GM18517 (cell line): ENCODE measurements at regions not wholly inside any gene's neighbourhood (a gene's known extent, or its start where the extent isn't known, plus 50 kb on each side); places are given as distances from the start of the nearest gene placed in this dataset.

ENCODE experiments used
- ATAC-seq: cut with Tn5 transposase; IDR thresholded peaks from one replicate; pipeline ENCODE4 v1.9.1; 2021; ENCODE audit warnings: mild to moderate bottlenecking, moderate library complexity; ENCODE audit not compliant: unreplicated experiment

DNA sequence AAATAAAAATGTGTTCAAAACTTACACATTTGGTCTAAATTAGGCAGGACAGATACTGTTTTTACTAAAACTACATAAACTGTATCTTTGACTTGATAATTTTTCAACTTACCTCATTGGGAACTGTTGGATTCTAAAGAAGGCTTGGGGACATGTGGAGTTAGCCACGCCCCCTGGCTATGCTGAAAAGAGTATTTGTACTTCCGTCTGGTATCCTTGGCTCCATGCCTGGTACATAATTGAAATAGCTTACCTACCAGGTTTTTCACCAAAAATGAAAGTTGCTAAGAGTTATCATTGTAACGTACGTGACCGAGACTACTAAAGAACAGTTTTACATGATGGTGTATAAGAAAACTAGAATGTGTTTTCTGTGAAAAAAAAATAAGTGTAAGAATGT lies 604.8 kb upstream of the IGFBP3 start:
- no peak for ATAC-seq

DNA sequence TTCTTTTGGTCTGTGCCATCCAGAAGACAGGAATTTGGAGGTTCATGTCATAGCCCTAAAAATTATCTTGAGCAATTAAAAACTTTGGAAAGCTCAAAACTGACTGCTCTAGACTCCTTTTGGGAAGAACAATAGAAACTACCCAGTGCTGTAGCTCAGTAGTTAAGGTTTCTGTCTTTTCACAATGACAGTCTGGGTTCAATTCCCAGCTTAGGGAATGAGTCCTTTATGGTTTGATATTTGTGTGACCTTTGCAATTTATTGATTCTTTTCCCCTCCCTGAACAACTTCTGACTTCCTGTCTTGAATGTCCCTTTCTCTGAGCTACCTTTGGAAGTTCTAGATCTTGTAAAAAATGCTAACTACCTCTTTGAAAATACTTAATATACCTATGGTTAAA lies 603.3 kb upstream of the IGFBP3 start:
- ATAC-seq = no peak

DNA sequence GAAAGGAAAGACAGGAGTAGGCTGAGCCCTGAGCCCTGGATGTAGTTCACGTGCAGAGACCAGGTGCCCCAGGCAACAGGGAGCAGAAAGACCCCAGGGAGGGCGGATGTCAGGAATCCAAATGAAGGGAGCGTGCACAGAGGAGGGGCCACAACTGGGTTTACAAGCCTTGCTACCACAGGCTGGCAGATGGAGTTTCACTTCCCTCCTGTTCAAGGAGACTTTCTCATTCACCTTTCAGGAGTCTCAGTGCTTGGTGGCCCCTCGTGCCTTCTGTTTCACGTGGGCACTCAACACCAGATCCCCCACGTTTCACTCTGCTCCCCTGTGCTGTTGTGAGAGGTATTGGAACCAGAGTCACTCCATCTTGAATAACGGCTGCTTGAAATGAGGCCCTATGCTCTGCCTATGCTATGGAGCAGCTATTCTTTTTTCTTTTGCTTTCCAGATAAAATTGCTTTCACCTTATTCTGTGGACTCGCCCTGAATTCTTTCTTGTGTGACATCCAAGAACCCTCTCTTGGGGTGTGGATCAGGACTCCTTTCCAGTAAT lies 601.4 kb upstream of the IGFBP3 start:
- ATAC-seq = no peak

DNA sequence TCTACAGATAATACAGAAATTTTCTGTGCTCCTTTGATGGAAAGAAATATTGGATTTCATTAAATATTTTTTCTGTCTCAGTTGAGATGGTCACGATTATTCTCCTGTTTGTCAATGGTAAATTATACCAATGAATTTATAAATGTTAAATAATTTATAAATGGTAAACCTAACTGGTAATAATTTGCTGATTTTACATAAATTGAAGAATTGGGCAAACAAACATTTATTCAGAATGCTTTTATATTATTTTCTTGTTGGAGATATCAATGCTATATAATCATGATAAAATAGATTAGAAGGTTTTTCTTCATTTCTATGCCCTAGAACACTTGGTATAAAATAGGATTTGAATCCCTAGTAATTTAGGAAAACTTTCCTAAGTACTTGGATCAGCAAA lies 597.6 kb upstream of the IGFBP3 start:
- no peak for ATAC-seq

DNA sequence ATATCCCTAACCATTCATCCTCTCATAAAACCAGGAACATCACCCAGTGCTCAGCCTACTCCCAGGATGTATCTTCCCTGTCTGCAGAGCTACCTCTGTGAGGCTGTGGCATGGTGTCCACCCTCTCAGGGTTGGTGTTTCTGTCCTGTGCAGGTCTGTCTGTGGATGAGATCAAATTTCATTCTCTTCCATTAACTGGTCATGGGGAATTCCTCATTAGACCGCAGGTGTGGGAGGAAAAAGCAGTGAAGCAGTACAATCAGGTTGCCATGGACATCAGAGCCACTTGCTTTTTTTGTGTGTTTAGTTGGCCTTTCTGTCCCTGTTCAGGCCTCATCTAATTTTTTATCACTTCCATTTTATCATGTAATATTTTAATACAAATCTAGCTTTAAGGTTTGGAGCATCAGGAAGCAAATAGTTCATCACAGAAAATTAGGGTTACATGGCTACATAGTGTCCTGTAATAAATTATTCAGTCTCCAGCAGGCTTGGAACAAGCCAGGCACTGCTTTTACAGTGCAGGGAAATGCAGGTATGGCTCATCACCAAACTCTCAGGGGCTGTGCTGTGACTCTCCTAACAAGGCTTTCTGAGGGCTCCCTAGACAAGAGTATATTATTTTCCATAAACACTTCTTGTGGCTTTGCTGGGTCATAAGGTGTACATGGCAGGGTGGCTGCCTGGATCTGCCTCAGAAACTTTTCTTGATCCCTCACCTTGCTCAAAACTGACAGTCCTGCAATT lies 594.9 kb upstream of the IGFBP3 start:
- no peak for ATAC-seq

DNA sequence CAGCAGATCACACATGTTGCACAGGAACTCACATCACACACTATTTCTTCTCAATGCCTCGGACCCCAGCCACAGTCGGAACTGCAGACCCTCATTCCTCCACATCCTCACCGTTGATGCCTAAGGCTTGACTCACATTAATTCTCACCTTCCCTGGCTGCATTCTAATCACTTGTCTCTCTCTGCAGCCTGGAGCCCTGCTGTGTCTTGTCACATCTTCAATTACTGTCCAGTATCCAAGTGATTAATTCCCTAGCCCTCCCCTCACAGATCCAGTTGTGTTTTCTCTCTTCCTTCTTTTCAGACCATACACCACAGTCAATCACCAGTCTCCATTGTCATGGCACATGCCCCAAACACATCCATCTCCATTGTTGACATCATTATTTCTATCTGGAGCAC lies 592.4 kb upstream of the IGFBP3 start:
- no peak for ATAC-seq

DNA sequence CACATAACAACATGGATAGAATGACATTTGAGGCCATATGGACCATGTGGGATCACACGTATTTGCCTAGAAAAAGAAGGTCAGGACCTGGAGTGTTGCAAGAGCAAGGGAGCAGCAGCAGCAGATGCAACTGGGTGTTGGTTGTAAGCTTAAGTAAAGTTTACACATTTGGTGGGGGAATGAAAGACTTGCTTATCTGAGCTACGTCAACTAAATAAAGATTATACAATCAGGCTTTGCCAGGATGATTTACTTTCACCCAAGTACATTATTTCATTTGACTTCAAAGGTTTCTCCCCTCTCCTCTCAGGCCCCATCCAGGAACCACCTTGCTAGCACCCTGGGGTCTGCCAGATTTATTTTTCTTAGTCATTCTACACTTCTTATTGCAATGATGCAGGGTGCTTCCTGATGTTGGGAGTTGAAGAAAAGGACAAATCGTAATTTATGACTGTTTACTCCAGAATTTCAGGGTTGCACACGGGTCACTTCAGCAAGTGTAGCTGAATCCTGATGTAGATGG lies 591.9 kb upstream of the IGFBP3 start:
- no peak for ATAC-seq

DNA sequence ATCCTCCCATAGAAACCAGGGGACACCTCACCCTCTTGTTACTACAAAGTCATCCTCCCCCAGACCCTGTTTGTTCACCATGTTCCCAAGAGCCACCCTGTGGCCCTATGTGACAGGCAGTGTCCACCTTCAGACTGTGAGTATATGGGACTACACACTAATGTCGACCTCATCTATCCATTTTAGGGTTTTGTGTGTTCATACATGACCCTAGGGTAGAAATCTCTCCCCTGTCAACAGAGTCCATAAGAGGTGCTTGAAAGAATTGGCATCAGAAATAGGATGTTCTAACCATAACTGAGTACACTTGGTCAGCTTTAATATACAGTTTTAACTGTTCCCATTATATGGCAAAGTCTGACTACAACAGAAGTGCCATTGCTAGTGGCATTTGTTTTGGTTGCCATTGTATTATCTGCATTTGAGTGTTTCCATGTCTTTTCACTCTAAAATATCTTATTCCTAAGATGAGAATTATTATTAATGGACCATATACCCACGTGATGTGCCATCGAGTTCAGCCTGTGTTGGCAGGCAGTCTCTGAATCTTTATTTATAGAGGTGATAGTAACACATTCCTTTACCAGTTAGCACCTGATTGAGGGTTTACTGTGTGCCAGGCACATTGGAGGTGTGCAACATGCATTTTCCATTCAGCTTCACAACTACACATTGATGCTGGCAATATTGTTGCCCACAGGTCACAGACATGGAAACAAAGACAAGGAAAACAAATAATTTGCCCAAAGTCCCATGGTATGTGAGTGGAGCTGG lies 590.6 kb upstream of the IGFBP3 start:
- no peak for ATAC-seq

- ATAC-seq = no peak
These were observed 587.5 kb upstream of the IGFBP3 start for GRCh38 chr7:46508583-46508982.

- ATAC-seq = no peak
These were observed 586.5 kb upstream of the IGFBP3 start for GRCh38 chr7:46507560-46507959.

- ATAC-seq = no peak
These were observed 573.4 kb upstream of the IGFBP3 start for GRCh38 chr7:46494441-46494840.

GRCh38 chr7:46494028-46494427 lies 573.0 kb upstream of the IGFBP3 start:
- ATAC-seq = no peak

DNA sequence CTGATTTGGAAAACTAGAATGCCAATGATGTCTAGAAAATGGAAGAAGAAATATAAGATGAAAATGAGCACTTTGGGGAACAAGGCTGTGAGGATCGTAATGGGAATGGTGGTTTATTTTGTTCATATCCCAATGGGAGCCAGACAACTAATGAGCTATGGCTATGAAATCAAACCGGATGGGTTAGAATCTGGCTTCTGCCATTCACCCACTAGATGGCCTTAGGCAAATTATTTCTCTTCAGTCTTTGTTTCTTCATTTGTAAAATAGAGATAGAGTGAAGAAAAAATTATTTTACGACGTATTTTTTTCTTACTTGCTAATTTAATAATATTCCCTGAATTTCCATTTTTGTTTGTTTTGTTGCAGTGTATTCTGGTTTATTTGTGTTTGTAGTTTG lies 572.1 kb upstream of the IGFBP3 start:
- ATAC-seq = no peak

DNA sequence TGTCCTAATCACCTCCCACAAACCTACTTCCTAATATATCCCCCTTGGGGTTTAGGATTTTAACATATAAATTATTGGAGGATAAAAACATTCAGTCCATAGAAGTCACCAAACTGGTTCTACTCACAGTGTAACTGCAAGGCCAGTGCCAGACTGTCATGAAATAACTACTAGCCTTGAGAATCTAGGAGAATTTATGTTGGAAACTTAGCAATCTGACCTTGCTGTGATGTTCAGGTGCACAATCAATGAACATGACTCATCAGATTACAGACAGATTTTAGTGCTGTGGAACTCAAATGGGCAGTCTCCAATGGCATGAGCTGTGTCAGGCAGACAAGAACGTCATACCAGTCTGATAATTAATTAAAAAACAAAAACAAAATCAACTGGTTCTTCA lies 571.4 kb upstream of the IGFBP3 start:
- ATAC-seq = no peak

- ATAC-seq = no peak
These were observed 569.3 kb upstream of the IGFBP3 start for GRCh38 chr7:46490406-46490805.

DNA sequence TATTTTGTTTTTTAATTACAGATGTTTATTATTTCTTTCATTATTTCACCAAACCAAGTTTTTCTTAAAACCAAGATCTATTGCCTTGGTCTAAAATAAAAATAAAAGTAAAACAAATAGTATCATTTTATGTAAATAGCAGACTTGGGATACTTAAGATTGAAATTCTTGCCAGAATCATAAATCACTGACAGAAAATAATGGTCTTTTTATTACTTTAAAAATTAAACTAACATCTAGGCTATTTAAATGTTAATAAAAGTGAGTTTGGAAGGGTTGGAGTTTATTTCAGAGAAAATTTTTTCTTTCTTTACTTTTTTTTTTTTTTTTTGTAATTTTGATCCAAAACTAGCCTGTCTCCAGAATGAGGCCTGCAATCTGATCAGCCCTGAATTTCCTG lies 568.0 kb upstream of the IGFBP3 start:
- ATAC-seq = no peak

DNA sequence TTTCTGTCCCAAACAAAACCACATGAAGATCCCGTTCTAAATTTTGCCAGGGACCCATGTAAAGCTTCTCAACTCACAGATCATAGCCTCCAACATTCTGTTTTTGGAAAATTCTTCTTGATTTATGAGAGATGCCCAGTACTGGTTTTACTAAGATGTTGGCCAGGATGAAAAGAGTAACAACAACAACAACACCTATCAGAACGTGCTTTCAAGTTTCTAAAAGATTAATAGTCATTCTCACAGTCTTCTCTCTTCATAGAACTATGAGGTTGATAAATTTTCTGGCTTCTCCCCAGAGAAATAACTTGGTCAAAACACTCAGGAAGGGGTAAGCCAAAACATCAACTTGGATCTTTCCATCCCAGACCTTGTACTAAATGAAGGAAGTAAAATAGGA lies 567.5 kb upstream of the IGFBP3 start:
- no peak for ATAC-seq

DNA sequence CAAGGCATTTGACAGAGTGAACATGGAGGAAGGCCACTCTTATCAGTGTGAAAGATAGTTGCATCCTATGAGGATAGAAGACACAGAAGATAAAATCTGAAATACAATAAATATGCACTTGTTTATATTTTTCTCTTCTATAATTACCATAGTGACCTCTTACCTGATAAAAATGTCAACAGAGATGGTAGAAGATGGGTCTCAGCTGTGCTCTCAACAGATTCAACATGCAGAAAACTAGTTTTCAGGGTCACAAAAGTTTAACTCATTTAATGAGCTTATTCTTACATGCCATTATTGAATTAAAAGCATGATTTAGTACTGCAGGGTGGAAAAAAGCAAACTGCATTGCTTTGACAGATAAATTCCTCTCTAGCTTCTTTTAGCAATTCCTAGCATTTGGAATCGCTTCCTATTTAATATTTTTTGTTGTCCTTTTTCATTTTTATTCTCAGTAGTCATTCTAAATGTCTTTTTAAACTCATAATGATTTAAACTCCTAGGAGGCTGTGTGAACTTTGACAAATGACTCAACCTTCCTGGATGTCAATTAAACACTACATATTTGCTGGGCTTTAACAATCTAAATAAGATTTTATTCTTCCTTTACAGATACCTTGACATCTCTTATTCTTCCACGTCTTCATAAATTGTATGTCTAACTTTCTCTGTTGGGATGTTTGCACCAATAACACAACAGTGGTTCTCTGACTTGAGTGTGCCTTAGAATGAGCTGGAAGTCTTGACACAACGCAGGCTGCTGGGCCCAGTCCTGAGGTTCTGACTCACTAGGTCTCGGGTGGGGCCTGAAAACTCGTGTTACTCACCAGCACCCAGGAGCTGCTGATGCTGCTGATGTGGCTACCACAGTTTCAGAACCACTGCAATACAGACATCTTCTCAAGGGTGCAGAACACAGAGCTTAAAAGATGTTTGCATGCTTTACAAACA lies 565.5 kb upstream of the IGFBP3 start:
- no peak for ATAC-seq

- ATAC-seq = no peak
These were observed 564.5 kb upstream of the IGFBP3 start for GRCh38 chr7:46485481-46486065.

DNA sequence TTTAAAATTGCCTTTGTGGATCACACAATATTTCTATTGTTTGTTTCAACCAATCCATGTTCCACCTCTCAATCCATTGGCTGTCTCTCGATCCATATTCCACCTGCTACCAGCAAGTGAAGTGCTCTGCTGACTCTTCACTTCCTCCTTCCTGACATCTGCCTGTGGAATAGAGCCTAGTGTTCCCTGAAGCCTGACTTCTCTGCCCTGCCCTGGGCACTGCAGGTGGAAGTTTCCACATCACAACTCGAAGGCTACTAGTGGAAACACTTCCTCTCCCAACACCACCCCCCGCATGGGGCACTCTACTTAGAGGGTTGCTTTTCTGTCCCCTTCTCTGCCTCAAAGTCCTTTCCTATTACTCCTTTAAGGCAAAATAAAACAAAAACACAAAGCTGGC lies 563.8 kb upstream of the IGFBP3 start:
- ATAC-seq = no peak

- no peak for ATAC-seq
These were observed 559.5 kb upstream of the IGFBP3 start for GRCh38 chr7:46480619-46481018.
